ENCODE measurements at regions not wholly inside any gene's neighbourhood (a gene's known extent, or its start where the extent isn't known, plus 50 kb on each side); places are given as distances from the start of the nearest gene placed in this dataset.

GRCh38 chrX:39601231-39602177 is 496.3 kb downstream of the BCOR start:
- DNase-seq (ENCODE audit: low spot score): no peak

DNA sequence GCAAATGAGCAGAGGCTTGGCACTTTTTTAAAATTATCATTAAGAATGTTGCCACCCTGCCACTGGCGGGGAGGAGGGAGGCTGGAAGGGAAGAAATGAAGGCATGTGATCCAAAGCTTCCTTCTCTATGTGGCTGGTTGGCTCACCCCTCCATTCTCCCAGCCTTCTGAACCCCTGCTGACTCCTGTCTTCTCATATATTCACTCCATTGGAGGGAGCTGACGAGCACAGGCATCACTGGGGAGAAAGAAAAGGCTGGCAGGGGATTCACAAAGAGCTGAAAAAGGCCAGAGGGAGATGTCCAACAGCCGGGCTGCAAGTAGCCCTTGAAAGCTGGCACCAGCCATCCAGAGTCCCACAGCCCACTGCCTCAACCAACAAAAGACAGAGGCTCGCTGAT is 495.6 kb downstream of the BCOR start:
- DNase-seq (ENCODE audit: low spot score): no peak

DNA sequence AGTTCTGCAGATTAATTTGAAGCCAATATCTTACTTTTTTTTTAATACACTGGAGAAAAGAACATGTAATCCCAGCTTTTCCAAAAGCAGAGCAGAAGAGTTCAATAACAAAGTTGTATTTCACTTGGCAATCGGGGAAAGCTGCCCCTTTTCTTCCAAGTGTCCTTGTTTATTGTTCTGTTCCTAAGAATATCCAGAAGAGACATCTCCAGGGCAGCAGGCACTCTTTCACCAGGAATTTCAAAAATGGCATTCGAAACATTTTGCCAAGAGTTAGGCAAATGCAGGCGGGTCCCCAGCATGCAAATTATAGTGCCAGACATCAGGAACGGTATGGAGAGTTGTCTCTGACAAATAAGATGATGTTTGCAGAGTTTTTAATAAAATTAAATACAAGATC is 494.5 kb downstream of the BCOR start:
- no peak for DNase-seq (ENCODE audit: low spot score)

GRCh38 chrX:39605183-39605582 is 492.6 kb downstream of the BCOR start:
- no peak for DNase-seq (ENCODE audit: low spot score)

DNA sequence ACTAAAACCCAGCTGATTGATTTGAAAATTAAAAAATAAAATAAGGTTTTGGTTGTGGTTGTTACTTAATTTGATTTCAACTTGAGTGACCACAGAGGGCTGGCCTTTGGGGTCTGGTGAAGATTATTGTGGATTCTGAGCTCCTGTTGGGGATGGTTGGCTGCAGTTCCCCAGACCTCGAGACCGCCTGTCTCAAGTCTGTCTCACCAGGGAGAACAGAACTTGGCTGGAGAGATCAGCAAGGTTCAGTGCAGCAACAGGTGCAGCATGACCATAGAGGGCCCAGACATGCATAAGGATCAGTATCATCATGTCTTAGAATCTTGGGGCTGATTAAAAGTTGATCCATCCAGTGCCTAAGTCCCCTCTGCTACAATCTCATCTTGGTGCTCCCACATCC is 491.9 kb downstream of the BCOR start:
- DNase-seq (ENCODE audit: low spot score): no peak

DNA sequence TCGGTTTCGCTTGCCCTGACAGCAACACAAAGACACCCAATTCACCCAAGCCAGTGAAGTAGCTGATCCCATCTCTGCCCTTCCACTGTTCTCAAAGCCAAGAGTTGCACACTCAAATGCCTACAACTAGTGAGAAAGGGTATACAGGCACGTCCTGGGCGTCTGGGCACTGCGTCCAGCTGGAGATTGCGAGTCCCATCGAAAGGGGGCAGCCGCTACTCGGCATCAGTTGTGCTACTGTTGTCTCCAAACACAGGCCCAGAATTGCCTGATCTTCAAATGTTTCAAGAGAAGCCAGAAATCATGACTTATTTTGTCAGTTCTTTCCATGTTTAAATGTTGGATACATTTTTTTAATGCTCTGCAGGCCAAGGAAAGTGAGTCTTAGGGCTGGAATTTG is 487.8 kb downstream of the BCOR start:
- DNase-seq (ENCODE audit: low spot score): no peak

GRCh38 chrX:39611468-39611867 is 486.3 kb downstream of the BCOR start:
- no peak for DNase-seq (ENCODE audit: low spot score)

- DNase-seq (ENCODE audit: low spot score): peak; percentile 89
Observed at GRCh38 chrX:39613482-39613995, 484.2 kb downstream of the BCOR start.

DNA sequence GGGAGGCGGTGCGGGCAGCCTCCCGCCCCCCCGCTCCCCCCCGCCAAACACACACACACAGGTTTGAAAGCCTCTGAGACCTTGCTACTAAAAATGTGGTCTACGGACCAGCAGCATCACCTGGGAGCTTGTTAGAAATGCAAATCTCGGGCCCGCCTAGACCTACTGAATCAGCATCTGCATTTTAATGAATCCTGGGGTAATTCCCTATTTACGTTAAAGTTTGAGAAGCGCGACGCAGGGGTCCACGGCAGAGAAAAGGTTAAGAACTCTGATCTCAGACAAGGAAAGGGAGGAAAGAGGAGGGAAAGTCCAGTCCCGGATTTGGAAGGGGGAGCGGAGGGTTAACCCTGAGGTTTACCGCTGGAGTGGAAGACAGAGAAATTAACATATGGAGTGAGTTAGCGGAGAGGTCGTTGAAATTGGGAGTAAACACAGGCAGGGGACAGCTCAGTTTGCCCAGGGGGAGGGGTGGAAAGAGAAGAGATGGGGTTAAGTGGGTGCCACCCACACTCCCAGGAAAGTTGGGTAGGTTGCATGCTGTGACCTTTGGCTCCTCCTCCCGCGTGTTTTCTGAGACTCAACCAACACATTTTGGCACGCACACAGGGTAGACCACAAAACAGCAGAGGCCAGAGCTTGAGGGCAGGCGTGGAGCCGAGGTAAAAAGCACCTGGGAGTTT is 483.6 kb downstream of the BCOR start:
- peak; percentile 82 for DNase-seq (ENCODE audit: low spot score)

DNA sequence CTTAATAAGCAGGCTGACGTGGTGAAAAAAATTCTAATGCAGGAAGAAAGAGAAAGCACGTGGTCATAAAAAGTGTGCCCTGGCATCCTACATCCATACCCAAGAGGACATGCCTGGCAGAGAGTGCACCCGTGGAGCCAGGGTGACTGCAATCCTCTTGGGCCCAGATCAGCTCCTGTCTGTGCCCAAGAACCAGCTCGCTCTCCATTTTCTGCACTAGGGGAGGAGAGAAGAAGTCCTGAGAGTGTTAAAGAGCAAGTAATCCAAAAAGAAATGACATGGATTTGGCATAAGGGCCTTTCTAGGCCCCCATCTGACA is 483.1 kb downstream of the BCOR start:
- no peak for DNase-seq (ENCODE audit: low spot score)

DNA sequence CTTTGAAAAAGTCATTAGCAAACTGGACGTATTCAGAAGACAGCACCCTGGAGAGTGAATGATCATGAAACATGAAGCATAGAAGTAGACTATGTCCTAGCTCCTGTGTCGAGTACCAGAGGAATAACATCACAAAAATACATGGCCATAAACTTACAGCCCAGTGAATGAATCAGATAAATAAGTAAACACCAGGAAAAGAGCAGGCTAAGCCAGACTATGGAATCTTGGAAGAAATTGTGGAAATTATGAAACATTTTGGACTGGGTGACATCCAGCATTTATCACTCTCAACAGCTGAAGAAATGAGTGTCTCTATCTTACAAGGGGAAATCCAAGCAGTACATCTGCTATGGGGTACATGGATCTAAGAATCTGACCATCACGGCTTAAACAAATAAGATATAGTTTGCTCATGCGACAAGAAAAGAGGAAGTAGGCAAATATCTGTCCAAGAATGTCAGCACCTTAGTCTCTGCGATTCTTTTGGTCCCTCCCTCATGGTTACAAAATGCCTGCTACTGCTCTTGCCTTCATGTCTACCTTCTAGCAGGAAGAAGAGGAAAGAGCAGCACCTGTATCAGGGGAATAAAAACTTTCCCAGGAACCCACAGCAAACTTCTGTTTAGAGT is 481.5 kb downstream of the BCOR start:
- DNase-seq (ENCODE audit: low spot score): no peak

- DNase-seq (ENCODE audit: low spot score): no peak
Observed at GRCh38 chrX:39616731-39617130, 481.0 kb downstream of the BCOR start.

- DNase-seq (ENCODE audit: low spot score): no peak
Observed at GRCh38 chrX:39618178-39618577, 479.6 kb downstream of the BCOR start.

DNA sequence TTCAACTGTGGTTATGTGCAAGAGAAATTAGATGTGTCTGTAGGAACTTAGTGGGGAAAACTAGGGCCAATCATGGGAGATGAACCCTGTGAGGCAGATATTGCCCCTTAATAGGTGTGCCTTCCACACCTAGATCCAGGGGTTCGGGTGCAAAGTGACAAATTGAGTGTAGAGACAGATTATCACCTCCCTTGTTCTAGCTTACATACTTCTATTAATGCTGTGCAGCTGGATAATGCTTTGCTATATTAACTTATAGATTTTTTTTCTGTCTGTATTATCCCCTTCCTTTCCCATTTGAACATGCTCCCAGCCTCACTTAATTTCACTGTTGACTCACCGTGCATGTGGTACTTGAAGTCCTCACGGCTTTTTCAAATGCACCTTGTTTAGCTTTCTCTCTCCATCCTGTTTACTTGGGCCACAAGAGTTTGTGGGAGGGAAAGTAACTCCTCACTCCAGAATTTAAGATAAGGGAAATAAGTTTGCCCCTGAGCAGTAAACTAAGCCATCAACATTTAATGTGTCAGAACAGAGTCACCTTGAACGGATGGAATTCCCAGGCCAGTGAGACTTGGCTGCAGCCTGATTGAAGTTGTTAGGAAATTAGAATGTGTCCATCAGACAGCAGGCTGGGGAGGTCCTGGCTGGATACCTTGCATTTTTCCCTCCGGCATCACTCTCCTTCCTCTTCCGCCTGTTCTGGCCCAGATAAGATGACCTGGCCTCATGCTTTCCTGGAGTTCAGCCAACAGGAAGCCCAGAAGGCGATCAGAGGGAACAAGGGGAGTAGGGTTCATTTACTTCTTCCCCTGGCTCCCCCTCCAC is 478.4 kb downstream of the BCOR start:
- no peak for DNase-seq (ENCODE audit: low spot score)

DNA sequence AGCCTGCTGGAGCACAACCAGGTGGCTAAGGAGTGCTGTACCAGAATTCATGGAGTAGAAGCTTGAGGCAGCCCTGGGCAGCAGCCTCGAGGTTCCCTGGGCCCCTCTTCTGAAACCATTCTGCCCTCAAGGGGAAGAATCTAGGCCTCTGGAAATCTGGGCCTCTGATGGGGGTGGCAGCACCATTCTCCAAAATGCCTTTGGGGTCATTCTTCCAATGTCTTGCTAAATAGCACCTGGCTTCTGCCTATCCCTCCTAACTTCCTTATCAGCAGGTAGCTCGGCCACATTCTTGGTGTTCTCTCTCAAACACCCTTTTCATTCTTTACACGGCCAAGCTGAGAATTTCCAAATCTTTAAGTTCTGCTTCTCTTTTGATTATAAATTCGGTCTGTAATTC is 473.6 kb downstream of the BCOR start:
- DNase-seq (ENCODE audit: low spot score): no peak

DNA sequence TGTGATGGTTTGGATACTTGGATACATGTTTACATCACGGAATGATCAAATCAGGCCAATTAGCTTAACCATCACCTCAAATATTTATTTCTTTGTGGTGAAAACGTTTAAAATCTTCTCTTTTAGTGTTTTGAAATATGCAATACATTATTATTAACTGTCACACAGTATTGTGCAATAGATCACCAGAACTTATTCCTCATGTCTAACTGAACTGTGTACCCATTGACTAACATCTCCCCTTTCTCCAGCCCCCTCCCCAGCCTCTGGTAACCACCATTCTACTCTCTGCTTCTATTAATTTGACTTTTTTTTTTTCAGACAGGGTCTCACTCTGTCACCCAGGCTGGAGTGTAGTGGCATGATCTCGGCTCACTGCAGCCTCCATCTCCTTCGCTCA is 471.9 kb downstream of the BCOR start:
- no peak for DNase-seq (ENCODE audit: low spot score)

- DNase-seq (ENCODE audit: low spot score): no peak
Observed at GRCh38 chrX:39626749-39627148, 471.0 kb downstream of the BCOR start.

DNA sequence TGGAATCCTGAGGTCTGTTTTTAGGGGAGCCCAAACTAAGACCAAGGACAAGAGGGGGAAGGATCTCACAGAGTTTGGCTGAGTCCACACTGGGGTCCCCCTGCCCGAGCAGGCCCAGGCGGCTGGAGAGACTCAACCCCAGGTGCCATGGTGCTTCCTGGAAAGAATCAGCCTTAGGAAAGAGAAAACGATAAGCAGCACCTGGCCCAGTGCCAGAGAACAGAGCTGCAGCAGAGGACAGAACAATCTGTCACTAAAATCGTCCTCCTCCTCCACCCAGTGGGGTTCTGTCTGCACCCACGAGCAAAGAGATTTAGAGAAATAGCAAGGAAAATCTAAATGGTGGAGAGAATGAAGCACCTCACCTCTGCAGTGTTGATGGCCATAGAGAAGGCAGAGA is 470.5 kb downstream of the BCOR start:
- DNase-seq (ENCODE audit: low spot score): no peak

DNA sequence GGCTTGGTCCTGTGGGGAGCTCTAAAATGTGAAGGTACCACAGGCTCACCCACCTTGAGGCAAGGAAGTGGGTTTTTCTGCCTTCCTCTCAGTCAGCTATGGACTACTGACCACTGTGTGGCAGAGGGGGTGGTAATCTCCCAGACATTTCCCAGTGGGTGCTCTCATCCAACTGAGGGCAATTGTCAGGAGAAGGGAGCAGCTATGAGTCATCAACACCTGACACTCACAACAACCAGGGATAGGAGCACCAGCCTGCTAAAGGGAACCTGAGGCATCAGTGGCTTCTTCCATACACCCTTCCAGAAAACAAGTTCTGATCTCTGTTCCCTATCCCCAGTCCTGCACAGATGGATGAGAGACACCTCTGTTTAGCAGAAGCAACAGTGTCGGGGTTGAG is 468.8 kb downstream of the BCOR start:
- peak; percentile 84 for DNase-seq (ENCODE audit: low spot score)

GRCh38 chrX:39630344-39630743 is 467.4 kb downstream of the BCOR start:
- DNase-seq (ENCODE audit: low spot score): no peak

- DNase-seq (ENCODE audit: low spot score): peak; percentile 92
Observed at GRCh38 chrX:39631276-39632229, 466.2 kb downstream of the BCOR start.
